Right lobe of liver (tissue), 4 donors: ENCODE measurements at regions not wholly inside any gene's neighbourhood (a gene's known extent, or its start where the extent isn't known, plus 50 kb on each side); places are given as distances from the start of the nearest gene placed in this dataset.

ENCODE experiments used
- POLR2A ChIP-seq: fragments of 450-650 bp; IDR thresholded peaks from one replicate; pipeline ENCODE4 v1.6.1; 2017; ENCODE audit warnings: antibody characterized with exemption, mild to moderate bottlenecking
- TF ChIP-seq, protein P1 (sequence below), 4 donors: fragments of 200-600 bp in 3 of 4; fragments of 450-650 bp in 1 of 4; IDR thresholded peaks; one replicate each; pipeline versions ENCODE4 v1.5.1 to v1.8.0; 2016 to 2022; ENCODE audit warnings: antibody characterized with exemption in 4 of 4, mild to moderate bottlenecking in 2 of 4
- donor health status: DM: no; HTN: no; CAD: no.
- donor health status: DM: no; HTN: no; CAD: no.
- donor health status: DM: no; HTN: yes; CAD: no.

DNA sequence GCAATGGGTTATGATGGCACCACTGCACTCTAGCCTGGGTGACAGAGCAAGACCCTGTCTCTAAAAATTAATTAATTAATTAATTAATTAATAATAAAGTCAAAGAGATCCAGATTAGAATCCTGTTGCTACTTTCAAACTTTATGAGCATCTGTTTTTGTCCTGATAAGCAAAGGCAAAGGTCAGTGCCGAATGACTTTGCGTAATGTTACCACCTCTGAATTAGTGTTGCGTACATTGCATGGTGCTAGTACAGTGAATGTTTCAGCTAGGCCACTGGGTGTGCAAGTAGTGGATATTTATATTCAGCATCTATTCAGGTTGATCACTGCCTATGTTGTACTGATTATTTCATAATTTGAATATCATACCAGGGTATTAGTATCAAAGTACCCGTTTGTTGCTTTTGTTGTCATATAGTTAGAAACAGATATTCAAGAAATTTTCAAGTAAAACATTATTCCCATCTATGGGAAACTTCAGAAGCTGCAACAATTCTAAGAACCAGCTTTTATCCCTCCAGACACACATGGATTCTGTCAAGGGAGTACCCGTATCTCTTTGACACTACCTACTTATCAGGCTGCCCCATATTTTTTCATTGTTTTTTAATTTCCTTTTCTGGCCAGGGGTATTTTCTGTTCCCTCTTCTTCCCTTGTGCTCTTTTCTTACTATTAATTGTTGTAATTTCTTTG, 127.1 kb upstream of the GRM7 start:
- TF ChIP-seq POLR2A: no peak
- TF ChIP-seq, protein P1, sequence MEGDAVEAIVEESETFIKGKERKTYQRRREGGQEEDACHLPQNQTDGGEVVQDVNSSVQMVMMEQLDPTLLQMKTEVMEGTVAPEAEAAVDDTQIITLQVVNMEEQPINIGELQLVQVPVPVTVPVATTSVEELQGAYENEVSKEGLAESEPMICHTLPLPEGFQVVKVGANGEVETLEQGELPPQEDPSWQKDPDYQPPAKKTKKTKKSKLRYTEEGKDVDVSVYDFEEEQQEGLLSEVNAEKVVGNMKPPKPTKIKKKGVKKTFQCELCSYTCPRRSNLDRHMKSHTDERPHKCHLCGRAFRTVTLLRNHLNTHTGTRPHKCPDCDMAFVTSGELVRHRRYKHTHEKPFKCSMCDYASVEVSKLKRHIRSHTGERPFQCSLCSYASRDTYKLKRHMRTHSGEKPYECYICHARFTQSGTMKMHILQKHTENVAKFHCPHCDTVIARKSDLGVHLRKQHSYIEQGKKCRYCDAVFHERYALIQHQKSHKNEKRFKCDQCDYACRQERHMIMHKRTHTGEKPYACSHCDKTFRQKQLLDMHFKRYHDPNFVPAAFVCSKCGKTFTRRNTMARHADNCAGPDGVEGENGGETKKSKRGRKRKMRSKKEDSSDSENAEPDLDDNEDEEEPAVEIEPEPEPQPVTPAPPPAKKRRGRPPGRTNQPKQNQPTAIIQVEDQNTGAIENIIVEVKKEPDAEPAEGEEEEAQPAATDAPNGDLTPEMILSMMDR (IDR thresholded peaks at IDR 0.05): no peak
